Psoas muscle (tissue), 7 donors: ENCODE measurements at regions not wholly inside any gene's neighbourhood (a gene's known extent, or its start where the extent isn't known, plus 50 kb on each side); places are given as distances from the start of the nearest gene placed in this dataset.

ENCODE experiments used
- ATAC-seq, 4 donors: fragments of 200-7000 bp; cut with Tn5 transposase; one replicate each; pipeline ENCODE4 v1.9.1; 2020; ENCODE audit warnings: moderate library complexity in 3 of 4, mild to moderate bottlenecking in 2 of 4
- DNase-seq, 2 donors: peaks; one replicate each; pipeline ENCODE4 v3.0.0-alpha.2; 2020
- H3K27ac ChIP-seq: fragments of 200-600 bp; one replicate; pipeline ENCODE4 v1.8.0; 2022
- H3K27me3 ChIP-seq, 3 donors: fragments of 200-600 bp in 1 of 3; one replicate each; pipeline versions ENCODE4 v1.6.1 to v1.8.0; 2013 to 2022; ENCODE audit warnings: low read length in 2 of 3, mild to moderate bottlenecking in 2 of 3, moderate library complexity in 1 of 3; ENCODE audit not compliant: insufficient read depth in 3 of 3
- H3K36me3 ChIP-seq, 2 donors: fragments of 200-600 bp in 1 of 2; one replicate each; pipeline versions ENCODE4 v1.6.1 to v1.8.0; 2013 to 2022; ENCODE audit warnings: low read depth in 1 of 2, mild to moderate bottlenecking in 1 of 2, moderate library complexity in 1 of 2; ENCODE audit not compliant: insufficient read depth in 1 of 2
- H3K4me1 ChIP-seq: fragments of 200-600 bp; one replicate; pipeline ENCODE4 v1.8.0; 2022
- H3K4me3 ChIP-seq: fragments of 200-600 bp; one replicate; pipeline ENCODE4 v1.8.0; 2022; ENCODE audit warnings: mild to moderate bottlenecking
- H3K9me3 ChIP-seq: fragments of 200-600 bp; one replicate; pipeline ENCODE4 v1.8.0; 2022
- WGBS, 3 donors: extraction: QIAGEN DNeasy Blood & Tissue Kit; methylation state at CpG; one replicate each; pipeline versions ENCODE4 v1.1.6 to v1.1.7; 2013; 5-methylcytosine and 5-hydroxymethylcytosine counted together
- intact Hi-C, 2 donors: fragments of 100-400 bp; cut with DNase I; formaldehyde crosslinking; loops; one replicate each; pipeline versions ENCODE4 v1.11.0 to v1.14.2; 2022
- TF ChIP-seq, protein P1 (sequence below): fragments of 200-600 bp; IDR thresholded peaks from one replicate; pipeline ENCODE4 v1.8.0; 2022; ENCODE audit warnings: antibody characterized with exemption
- donor health status: healthy with polysubstance abuse.
- donor health status: DM: no; HTN: no; CAD: no; lungs with moderate emphysema.
- donor health status: Bipolar disorder and iron deficiency.
- donor health status: healthy.
- donor health status: DM: yes; HTN: yes; CAD: no.
- donor health status: DM: no; HTN: no; CAD: no.
- donor health status: DM: yes; HTN: yes; CAD: no.

DNA sequence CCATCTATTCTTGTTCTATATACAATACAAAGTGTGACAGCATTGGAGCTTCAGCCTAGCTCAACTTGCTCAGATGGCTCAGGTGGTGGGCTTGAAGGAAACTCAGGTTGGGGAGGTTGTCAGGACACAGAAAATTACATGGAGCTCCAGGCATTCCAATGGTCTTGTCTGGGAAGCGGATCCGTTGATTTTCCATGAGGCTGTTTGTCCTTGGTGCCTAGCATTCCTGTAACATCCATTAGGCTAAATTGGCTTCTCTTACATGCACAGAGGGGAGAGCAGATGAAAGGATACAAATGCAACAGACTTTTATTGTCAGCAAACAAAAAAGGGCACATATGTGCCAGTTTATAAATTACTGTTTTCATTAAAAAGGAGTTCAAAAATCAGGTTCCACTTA lies 75.5 kb upstream of the OTX2 start:
- TF ChIP-seq, protein P1, sequence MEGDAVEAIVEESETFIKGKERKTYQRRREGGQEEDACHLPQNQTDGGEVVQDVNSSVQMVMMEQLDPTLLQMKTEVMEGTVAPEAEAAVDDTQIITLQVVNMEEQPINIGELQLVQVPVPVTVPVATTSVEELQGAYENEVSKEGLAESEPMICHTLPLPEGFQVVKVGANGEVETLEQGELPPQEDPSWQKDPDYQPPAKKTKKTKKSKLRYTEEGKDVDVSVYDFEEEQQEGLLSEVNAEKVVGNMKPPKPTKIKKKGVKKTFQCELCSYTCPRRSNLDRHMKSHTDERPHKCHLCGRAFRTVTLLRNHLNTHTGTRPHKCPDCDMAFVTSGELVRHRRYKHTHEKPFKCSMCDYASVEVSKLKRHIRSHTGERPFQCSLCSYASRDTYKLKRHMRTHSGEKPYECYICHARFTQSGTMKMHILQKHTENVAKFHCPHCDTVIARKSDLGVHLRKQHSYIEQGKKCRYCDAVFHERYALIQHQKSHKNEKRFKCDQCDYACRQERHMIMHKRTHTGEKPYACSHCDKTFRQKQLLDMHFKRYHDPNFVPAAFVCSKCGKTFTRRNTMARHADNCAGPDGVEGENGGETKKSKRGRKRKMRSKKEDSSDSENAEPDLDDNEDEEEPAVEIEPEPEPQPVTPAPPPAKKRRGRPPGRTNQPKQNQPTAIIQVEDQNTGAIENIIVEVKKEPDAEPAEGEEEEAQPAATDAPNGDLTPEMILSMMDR = no peak
- H3K27ac ChIP-seq = no peak overlapping the region
- ATAC-seq (no peak), DNase-seq (no peak)
- H3K4me3 ChIP-seq = no peak overlapping the region
- H3K4me1 ChIP-seq = no peaks in the 10 kb centered on the region
- peaks cover 0 to 2% (median 0%) of the 10 kb centered on the region in 3 donors for H3K27me3 ChIP-seq
- WGBS, 3 donors = 40 to 47% (median 45%) methylated on average over 2 of the region's 2 CpGs
- intact Hi-C loops = no loop called here
- no peaks in the 10 kb centered on the region for H3K36me3 ChIP-seq
- no peaks in the 10 kb centered on the region for H3K9me3 ChIP-seq

DNA sequence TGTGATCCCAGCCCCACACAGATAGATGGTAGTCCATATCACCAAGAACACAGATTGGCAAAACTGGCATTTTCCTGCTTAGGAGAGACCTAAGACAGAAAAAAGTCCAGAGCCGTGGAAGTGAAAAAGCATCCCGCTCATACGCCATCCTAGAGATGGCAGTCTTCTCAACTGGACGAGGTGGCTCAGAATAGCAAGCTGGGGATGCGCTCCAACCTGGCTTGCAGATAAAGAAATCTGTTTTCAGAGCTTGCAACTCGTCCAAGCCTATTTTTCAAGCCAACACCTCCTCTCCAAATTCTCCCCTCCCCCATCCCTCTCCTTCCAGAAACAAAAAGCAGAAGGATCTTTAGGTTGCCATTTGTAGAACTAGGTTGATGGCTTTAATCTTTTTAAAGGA lies 74.3 kb upstream of the OTX2 start:
- no peak overlapping the region for H3K27ac ChIP-seq
- 45 to 55% (median 53%) methylated on average over 6 of the region's 6 CpGs for WGBS, 3 donors
- no peaks in the 10 kb centered on the region for H3K9me3 ChIP-seq
- intact Hi-C loops = no loop called here
- H3K4me1 ChIP-seq = no peaks in the 10 kb centered on the region
- H3K27me3 ChIP-seq = peaks cover 0 to 5% (median 0%) of the 10 kb centered on the region in 3 donors
- TF ChIP-seq, protein P1 = no peak
- H3K4me3 ChIP-seq = no peak overlapping the region
- DNase-seq (no peak), ATAC-seq (no peak)
- no peaks in the 10 kb centered on the region for H3K36me3 ChIP-seq

DNA sequence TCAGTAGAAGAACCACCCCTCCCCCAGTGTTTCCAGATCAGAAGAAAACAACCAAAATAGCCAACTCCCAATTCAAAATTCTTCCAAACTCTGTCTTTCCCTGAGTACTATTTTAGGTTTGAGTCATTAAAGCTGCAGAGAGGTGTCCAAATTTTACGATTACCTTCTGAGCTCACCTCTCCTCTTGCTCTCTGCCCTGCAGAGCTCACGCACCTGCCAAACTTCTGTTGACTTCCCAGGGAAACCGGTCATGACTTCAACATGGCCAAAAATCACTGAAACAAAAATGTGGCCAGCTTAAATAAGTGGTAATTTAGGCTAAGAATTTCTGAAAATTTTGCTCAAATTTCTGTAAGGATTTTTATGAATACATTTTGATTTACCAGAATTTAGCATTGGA lies 70.9 kb upstream of the OTX2 start:
- 70 to 76% (median 73%) methylated on average over 3 of the region's 3 CpGs for WGBS, 3 donors
- Histone ChIP-seq H3K4me1 (no peaks in the 10 kb centered on the region), H3K27me3 (peaks cover 0 to 5% (median 0%) of the 10 kb centered on the region in 3 donors), H3K27ac (no peak overlapping the region), H3K36me3 (no peaks in the 10 kb centered on the region), H3K4me3 (no peak overlapping the region), H3K9me3 (no peaks in the 10 kb centered on the region)
- ATAC-seq (no peak), DNase-seq (no peak)
- TF ChIP-seq, protein P1 = no peak
- intact Hi-C loops = no loop called here

DNA sequence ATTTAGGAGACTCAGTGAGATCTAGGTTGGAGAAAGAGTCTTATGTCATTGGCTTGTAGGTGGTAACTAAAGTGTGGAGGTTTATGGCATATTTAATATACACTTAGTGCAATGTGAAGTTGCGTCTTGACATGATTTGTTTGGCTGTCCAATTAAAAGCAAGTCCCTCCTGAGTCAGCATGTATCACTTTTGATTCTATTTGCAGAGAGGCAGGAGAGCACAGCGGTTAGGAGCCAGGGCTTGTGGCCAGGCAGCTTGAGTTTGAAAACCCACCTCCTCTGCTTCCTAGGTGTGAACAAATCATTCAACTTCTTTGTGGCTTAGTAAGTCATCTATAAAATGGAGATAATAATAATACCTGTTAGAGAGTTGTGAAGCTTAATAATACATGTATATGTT lies 68.5 kb upstream of the OTX2 start:
- DNase-seq = no peak
- H3K36me3 ChIP-seq = no peaks in the 10 kb centered on the region
- no peaks in the 10 kb centered on the region for H3K9me3 ChIP-seq
- no peak for ATAC-seq
- H3K4me1 ChIP-seq = no peaks in the 10 kb centered on the region
- 85 to 91% (median 89%) methylated on average over 2 of the region's 2 CpGs for WGBS, 3 donors
- intact Hi-C loops = no loop called here
- TF ChIP-seq, protein P1 = no peak
- no peak overlapping the region for H3K27ac ChIP-seq
- no peak overlapping the region for H3K4me3 ChIP-seq
- peaks cover 0 to 5% (median 0%) of the 10 kb centered on the region in 3 donors for H3K27me3 ChIP-seq

DNA sequence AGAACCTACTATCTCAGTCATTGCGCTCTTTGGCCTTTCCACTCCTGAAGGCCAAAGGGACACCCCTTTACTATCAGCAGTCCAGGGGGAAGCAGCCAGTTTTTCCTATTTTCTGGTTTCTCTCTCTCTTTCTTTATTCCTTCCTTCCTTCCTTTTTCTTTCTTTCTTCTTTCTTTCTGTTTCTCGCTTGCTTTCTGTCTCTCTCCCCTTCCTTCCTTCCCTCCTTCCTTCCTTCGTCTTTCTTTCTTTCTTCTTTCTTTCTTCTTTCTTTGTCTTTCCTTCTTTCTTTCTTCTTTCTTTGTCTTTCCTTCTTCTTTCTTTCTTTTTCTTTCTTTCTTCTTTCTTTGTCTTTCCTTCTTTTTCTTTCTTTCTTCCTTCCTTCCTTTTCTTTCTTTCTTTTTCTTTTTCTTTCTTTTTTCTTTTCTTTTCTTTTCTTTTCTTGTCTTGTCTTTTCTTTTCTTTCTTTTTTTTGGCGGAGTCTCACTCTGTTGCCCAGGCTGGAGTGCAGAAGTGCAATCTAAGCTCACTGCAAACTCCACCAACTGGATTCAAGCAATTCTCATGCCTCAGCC lies 64.9 kb upstream of the OTX2 start:
- Histone ChIP-seq H3K4me3 (no peak overlapping the region), H3K27me3 (peaks cover 0 to 5% (median 0%) of the 10 kb centered on the region in 3 donors), H3K27ac (no peak overlapping the region), H3K9me3 (no peaks in the 10 kb centered on the region), H3K36me3 (no peaks in the 10 kb centered on the region), H3K4me1 (no peaks in the 10 kb centered on the region)
- ATAC-seq (no peak), DNase-seq (no peak)
- intact Hi-C loops = no loop called here
- TF ChIP-seq, protein P1 = no peak
- WGBS, 3 donors = 86 to 92% (median 89%) methylated on average over 4 of the region's 4 CpGs
